ENCODE measurements at regions not wholly inside any gene's neighbourhood (a gene's known extent, or its start where the extent isn't known, plus 50 kb on each side); places are given as distances from the start of the nearest gene placed in this dataset.
A peak's percentile ranks its signal among the peaks of the same experiment; 100 is the strongest.

DNA sequence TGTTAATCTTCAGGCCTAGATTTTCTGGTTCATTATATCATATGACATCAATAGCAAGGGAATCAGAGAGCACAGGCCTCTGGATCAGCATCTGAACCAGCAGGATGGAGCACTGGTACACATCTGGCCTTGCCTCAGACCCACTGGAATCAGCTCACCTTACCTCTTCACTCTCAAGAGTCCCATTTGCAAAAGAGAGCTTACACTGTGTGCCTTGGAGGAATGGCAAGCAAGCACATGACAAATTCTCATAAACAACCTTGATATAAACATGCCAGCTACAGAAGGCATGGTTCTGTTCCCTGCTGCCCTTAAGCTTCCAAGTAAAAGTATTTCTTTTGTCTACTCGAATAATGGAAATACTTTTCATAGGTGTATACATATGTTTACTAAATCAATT, 128.6 kb upstream of the CPM start:
- no peak for DNase-seq (ENCODE audit: low read depth in 2 of 2)

DNA sequence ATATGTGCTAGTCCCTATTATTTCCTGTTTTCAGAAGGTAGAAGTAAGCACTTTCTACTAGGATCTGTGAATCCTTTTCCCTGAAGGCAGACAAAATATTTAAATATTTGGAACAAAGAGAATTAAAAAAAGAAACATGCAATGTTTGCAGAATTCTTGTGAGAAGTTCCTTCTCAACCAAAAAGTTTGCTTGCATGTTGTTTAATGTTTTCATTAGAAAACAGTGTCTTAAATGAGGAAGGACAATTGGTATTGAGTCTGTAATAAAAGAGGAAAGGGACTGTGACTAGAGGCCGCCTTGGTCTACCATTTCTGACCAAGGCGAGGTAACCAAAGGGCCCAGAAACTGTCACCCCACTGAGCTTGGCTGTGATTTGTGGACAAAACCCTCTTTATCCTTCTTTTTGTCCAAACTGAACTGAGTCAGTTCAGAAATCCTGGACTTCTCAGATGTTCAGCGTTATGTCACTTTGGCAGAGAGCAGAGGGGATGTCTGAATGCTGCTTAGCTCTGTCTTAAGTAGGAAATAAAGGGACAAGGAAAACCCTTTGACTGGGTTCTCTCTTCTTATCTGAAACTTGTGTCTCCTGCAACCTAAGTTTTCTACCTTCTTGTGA, 129.8 kb upstream of the CPM start:
- DNase-seq (ENCODE audit: low read depth in 2 of 2), result no peak

DNA sequence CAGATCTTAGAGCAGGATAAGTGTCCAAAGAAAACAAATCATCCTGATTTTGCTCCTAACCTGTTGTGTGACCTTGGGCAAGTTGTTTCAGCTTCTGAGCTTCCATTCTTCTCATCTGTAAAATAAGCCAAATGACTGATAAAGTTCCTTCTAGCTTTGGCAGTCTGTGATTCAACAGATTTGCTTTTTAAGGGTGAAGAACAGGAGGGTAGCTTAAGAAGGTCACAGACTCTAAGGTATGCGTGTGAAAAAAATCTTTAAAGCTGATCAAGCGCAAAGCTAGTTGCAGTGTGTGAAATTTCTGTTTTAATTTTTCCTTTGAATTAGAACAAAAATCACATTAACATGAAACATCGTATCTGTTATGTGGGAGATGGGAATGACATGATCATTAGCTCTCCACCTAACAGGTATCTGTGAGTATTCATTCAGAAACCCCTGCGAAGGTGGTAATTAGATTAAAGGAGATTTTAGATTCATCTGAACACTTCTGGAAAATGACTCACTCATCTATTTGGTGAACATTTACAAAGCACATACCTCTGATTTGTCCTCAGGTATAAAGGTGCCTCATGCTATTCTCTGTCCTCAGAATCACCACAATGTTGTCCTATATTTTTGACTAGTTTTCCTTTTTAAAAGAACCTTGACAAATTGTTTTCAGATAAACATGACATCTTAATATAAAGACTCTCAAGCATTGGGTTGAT, 131.9 kb upstream of the CPM start:
- DNase-seq (ENCODE audit: low read depth in 2 of 2), result no peak

DNA sequence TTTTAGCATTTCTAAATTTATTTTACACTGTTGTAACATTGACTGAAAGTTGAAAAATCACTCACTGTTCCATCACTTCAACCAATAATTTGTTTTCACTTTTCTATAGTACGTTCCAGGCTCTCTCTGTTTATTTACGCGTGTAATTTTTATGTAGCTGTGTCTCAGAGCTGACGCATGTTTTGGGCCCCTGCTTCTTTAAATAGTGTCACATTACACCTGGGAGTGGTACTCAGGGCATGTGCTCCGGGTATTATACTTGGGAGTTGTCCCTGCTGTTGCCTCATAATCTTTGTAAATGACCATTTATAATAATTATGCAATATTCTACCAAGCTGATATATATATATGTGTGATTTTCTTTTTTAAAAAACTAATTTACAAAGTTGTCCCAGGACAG, 132.8 kb upstream of the CPM start:
- DNase-seq (ENCODE audit: low read depth in 2 of 2), result no peak

DNA sequence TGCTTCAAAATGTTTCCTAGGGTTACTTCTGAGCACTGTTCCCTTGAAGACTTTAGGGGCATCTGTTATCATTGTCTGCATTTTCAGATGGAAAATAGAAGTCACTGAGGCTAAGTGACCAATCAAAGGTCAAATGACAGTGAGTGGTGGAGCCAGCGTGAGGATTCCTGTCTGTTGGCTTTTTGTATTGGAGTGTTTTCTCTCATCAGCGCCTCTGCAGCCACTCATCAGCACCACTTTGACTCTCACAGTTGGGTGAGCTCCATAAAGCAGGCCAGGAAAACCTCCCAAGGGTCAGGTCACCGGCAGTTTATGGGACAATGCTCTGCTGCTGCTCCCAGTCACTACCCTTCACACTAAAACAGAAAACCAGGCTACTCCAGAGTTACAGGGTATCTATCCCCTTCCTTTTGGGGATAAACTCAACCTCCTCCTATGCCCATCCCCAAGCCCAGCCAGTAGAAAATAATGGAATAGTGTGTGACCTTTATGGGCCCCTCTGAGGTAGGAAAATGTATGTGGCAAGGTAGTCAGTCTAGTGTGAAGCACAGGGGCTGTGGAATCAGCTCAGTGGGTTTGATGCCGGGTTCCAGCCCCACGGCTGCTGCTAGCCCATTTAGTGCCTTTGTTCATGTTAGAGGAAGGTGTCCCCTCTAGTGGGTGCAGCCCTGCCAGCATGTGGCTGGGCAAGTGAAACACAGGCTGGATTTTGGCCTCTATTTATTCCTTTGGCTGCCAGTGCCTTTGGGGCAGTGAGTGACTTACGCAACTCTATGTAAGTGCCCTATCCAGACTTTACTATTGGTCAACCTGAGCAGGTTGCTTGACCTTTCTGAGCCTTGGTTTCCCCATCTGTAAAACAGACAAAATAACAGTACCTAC, 133.8 kb upstream of the CPM start:
- no peak for DNase-seq (ENCODE audit: low read depth in 2 of 2)

- DNase-seq (ENCODE audit: low read depth in 2 of 2), result no peak
Measured at GRCh38 chr12:69067713-69068112, 134.7 kb upstream of the CPM start.

DNA sequence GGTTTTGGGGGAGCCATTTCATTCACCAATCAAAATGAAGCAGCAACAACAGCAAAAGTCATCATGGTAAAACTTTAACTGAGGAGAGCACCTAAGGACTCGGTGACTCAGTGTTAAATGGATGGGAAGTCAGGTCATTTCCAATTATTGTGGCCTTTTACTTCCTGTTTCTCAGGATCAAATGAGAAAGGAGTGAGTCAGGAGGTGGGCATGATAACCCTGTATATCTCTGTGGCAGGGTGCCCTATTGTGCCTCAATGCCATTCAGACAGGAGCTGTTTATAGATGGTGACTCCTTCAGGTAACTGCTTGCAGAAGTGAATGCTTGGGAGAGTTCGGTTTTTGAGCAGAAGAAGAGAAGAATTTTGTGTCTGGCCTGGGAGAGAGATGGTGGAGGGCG, 135.5 kb upstream of the CPM start:
- DNase-seq (ENCODE audit: low read depth in 2 of 2), result peak; percentile 40 to 74

DNA sequence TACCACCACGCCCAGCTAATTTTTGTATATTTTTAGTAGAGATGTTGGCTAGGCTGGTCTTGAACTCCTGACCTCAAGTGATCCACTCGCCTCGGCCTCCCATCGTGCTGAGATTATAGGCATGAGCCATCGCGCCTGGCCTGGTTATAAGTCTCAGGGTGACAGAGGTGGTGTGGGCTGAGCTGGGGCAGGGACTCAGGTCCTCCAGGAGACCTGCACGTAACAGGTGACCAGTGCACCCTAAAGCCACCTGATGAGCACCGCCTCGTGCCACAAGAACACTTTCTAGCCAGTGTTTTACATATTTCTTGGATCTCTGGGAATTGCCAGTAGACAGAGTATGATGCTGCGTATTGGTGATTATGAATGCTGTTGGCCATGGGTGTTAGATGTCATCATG, 136.5 kb upstream of the CPM start:
- DNase-seq (ENCODE audit: low read depth in 2 of 2), result no peak

DNA sequence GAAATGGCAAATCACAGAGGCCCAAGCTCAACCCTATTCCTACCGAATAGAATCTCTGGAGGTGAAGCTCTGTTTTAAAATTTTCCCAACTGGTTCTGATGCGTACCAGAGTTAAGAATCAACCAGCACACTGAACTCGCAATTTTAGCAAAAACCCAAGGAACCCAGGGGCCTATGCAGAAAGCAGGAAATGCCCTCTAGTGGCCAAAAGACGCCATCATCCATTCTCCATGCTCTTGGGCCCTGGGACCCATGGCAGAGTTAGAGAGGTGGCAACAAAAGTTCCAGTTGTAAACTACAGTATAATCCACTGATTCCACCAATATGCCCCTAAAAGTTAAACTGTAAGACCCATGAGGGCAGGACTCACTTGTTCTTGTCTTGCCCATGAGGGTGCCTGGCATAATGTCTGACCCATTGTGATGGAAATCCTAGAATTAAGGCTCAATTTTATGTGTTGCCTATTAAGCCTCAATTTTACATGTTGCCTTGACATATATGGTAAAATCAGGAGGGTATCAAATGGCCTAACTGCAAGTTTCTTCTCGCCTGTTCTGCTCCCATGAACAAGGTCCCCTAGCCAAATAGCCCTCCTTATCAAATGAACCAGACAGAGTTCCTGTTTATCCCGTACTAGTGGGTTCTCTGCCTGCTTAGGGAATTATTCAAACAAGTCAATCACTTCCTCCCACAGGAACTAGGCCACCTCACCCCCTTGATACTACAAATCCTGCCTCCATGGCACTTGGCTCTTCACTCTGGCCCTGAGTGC, 137.5 kb upstream of the CPM start:
- peak; percentile 60 to 72 for DNase-seq (ENCODE audit: low read depth in 2 of 2)

GRCh38 chr12:69071091-69071370, 138.1 kb upstream of the CPM start:
- no peak for DNase-seq (ENCODE audit: low read depth in 2 of 2)

DNA sequence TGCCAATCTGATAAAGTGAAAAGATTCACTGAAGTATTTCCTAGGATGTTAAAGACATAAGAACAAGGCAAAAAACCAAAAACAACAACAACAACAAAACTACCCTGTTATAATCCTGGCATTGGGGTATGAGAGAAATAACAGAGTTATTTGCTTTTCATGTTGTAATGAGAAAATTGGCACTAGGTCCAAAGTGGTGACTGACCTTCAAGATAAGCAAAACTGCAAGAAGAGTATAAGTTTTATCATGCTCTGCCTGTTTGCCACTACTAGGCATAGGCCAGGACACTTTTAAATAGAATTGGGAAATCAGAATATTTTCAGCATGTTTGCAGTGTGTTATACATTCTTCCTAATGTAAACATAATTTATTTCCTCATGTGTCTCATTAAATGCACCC, 140.1 kb upstream of the CPM start:
- no peak for DNase-seq (ENCODE audit: low read depth in 2 of 2)

DNA sequence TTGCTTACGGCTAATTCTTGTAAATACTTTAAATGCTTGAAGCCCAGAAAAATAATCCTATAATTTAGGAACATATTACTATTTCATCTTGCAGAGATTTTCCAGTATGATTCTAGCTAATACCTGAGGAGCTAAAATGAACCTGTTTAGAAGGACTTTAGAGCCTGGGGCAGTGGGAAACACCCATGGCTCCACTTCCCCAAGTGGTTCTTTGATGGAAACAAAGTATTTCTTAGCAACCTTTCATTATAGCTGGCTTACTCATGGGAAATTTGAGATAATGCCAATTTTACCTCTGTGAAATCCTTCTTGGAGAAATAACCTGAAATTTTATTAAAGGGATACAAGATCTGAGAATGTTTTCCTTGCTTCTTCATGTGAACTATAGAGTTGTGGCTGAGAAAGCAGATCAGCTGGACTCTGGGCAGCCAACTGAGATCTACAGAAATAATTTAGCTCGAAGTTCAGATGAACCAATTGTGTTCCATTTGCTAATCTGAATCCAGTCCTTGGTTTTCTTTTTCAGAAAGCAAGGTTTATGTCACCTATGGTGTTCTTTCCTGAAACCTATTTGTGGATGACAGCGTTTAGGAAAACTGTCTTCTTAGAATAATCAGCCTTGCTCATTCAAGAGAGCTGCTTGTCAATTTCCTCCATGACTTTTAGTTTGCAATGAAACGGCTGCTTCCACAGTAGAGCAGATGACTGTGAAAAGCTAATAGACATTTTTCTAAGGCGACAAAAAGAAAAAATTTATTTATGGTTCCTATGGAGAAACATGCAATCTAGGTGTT, 141.8 kb upstream of the CPM start:
- no peak for DNase-seq (ENCODE audit: low read depth in 2 of 2)

DNA sequence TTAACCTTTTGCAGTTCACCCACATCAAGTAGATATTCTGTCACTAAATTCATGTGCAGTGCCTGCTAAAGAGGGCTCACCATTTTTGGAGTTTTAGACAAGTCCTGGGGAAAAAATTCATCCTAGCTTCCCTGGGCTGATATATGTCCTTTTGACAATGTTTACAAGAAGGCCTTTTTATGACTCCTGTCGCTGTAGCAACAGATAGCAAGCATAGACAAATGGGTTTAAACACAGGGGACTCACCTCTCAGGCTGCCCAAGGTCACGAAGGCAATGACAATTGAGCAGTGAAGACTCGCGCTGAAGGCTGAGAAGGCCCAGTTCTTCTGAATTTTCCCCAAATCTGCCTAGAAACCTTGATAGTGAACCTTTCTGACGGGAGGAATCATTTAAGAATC, 150.7 kb upstream of the CPM start:
- no peak for DNase-seq (ENCODE audit: low read depth in 2 of 2)

GRCh38 chr12:69084816-69085378, 151.9 kb upstream of the CPM start:
- DNase-seq (ENCODE audit: low read depth in 2 of 2), result no peak

DNA sequence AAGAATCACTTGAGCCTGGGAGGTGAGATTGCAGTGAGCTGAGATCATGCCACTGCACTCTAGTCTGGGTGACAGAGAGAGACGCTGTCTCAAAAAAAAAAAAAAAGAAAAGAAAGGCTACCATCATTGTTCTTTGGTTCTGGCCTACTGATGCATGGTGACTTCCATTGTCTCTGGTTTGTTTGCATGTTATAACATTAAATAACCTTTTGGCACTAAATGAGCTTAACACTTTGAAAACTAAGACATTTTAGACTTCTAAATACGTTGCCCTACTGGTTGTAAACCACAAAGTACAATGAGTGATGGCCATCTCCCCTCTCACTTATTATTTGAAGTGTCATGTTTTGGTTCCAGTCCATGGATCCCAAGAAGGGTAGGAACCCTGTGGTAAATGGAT, 152.9 kb upstream of the CPM start:
- DNase-seq (ENCODE audit: low read depth in 2 of 2), result no peak

DNA sequence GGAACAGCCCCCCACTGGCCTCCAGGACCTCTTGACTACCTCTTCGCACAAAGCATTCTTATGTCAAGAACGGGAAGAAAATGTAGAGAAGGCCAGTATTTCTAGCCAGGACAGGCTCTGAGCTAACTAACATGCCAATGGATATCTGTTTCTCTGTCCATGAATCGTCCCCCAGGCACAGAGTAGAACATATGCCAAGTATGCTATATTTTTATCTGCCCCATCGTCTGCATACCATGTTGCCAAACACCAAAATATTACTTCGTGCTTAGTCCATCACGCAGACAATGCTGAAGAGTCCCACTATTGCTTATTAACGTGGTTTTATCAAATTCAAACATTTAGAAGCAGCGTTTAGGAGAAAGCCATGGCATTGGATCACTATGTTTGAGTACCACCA, 151.4 kb upstream of the CPSF6 start:
- no peak for DNase-seq (ENCODE audit: low read depth in 2 of 2)

DNA sequence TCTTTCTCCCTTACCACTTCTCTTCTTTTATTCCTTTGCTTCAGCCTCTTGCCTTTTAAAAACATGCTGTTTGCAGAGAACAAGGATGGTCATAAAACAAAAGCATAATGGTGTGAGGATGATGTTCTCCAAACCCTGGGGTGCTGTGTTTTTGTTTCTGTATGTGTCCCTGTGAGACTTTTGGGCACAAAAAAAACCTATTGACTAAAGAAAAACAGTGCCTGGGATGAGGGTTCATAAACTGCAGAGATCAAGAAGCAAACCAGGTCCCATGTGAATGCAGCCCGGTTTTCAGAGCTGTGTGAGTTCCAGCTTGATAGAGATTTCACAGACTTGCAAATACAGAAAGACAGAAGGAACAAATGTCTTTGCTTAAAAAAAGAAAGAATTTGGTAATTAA, 148.6 kb upstream of the CPSF6 start:
- DNase-seq (ENCODE audit: low read depth in 2 of 2), result no peak

GRCh38 chr12:69091442-69092017, 147.8 kb upstream of the CPSF6 start:
- DNase-seq (ENCODE audit: low read depth in 2 of 2), result no peak

DNA sequence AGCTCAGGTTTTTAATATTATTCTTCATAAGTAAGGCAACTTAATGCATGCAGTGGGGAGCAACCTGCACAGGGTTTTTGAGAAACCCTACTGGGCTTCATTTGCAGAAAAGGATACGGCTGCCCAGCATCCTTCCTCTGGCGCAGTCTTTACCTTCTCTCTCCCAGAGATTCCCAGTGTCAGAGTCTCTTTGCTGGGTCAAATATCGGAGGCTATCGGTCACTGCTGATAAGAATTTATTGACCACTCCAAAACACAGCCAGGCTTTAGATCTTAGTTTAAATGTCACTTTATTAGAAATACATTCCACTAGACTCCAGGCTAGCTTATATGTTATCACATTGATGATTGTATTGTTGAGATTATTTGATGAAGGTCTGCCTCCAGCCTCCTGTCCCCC, 147.2 kb upstream of the CPSF6 start:
- no peak for DNase-seq (ENCODE audit: low read depth in 2 of 2)

DNA sequence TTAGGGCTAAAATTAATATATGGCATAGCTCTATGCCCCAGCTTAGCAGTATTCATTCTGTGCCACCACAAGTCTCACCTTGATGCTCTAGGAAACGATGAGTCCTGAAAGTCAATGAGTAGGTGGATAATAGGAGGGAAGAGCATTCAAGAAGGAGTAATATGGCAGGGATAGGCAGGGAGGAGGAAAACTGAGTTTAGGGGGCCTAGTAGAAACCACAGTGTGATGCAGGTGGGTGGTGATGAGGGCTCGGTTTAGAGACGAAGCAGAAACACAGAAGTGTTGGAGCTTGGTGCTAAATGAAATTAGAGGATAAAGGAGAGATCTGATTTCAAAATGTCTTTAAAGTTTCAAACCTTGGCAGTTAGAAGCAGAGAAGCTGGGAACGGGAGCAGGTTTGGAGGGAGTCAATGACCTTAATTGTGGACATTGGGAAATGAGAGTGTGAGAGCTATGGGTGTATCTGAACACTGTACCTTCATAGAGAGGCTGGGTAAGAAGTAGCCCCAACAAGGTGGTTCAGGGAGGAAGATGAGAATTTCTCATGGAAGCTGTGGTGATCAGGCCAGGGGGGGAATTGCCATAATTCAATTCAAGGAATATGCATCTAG, 144.7 kb upstream of the CPSF6 start:
- DNase-seq (ENCODE audit: low read depth in 2 of 2), result no peak

All from lung microvascular endothelial cell (primary cell).